Esophagus muscularis mucosa (tissue), 4 donors: ENCODE measurements at regions not wholly inside any gene's neighbourhood (a gene's known extent, or its start where the extent isn't known, plus 50 kb on each side); places are given as distances from the start of the nearest gene placed in this dataset.

ENCODE experiments used
- EP300 ChIP-seq: sonication (generic); formaldehyde crosslinking; IDR thresholded peaks from one replicate; pipeline ENCODE4 v1.6.1; 2017; ENCODE audit warnings: antibody characterized with exemption
- POLR2A ChIP-seq: fragments of 450-650 bp; IDR thresholded peaks from one replicate; pipeline ENCODE4 v1.6.1; 2017; ENCODE audit warnings: antibody characterized with exemption, moderate library complexity, mild to moderate bottlenecking, low read depth
- TF ChIP-seq, protein P1 (sequence below), 3 experiments: fragments of 200-600 bp in 2 of 3; fragments of 450-650 bp in 1 of 3; sonication (generic) in 2 of 3; IDR thresholded peaks; one replicate each; pipeline ENCODE4 v1.5.1; 2017 to 2019; ENCODE audit warnings: antibody characterized with exemption in 3 of 3, mild to moderate bottlenecking in 2 of 3, moderate library complexity in 1 of 3

DNA sequence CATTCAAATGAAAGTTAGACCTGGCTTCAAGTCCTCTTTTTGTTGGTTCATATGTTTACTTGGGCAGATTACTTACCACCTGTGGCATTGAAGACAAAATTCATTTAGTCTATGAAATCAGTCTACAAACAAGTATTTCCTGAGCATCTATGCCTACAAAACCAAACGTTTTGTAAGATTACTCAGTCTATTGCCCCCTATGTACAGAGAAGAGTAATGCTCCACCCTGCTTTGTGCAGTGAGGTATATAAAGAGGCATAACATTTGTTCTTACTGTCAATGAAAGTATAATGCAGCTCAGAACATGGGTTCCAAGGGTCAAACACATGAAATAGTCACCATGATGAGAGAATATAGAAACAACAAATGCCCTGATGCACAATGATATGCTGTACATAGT, 580.7 kb downstream of the KIF4B start:
- TF ChIP-seq, protein P1, sequence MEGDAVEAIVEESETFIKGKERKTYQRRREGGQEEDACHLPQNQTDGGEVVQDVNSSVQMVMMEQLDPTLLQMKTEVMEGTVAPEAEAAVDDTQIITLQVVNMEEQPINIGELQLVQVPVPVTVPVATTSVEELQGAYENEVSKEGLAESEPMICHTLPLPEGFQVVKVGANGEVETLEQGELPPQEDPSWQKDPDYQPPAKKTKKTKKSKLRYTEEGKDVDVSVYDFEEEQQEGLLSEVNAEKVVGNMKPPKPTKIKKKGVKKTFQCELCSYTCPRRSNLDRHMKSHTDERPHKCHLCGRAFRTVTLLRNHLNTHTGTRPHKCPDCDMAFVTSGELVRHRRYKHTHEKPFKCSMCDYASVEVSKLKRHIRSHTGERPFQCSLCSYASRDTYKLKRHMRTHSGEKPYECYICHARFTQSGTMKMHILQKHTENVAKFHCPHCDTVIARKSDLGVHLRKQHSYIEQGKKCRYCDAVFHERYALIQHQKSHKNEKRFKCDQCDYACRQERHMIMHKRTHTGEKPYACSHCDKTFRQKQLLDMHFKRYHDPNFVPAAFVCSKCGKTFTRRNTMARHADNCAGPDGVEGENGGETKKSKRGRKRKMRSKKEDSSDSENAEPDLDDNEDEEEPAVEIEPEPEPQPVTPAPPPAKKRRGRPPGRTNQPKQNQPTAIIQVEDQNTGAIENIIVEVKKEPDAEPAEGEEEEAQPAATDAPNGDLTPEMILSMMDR (IDR thresholded peaks at IDR 0.05) = no peak
- TF ChIP-seq POLR2A (no peak), EP300 (no peak)
